Upper lobe of left lung (tissue), 6 donors: ENCODE measurements at regions not wholly inside any gene's neighbourhood (a gene's known extent, or its start where the extent isn't known, plus 50 kb on each side); places are given as distances from the start of the nearest gene placed in this dataset.

ENCODE experiments used
- ATAC-seq, 2 donors: fragments of 200-7000 bp; cut with Tn5 transposase; one replicate each; pipeline ENCODE4 v1.9.1; 2022; ENCODE audit warnings: mild to moderate bottlenecking in 2 of 2, moderate library complexity in 2 of 2; ENCODE audit not compliant: low FRiP score in 2 of 2
- DNase-seq, 2 donors: peaks; one replicate each; pipeline ENCODE4 v3.0.0-alpha.2; 2019 to 2020
- H3K27ac ChIP-seq, 4 donors: fragments of 200-600 bp; sonication (generic); one replicate each; pipeline ENCODE4 v1.5.1; 2016 to 2019
- H3K27me3 ChIP-seq, 4 donors: fragments of 200-600 bp; sonication (generic); one replicate each; pipeline ENCODE4 v1.5.1; 2017 to 2019
- H3K36me3 ChIP-seq, 4 donors: fragments of 200-600 bp; sonication (generic); one replicate each; pipeline ENCODE4 v1.5.1; 2016 to 2019
- H3K4me1 ChIP-seq, 4 donors: fragments of 200-600 bp; sonication (generic); one replicate each; pipeline ENCODE4 v1.5.1; 2018 to 2019
- H3K4me3 ChIP-seq, 4 donors: fragments of 200-600 bp; sonication (generic); one replicate each; pipeline ENCODE4 v1.5.1; 2017 to 2019; ENCODE audit warnings: mild to moderate bottlenecking in 2 of 4, moderate library complexity in 1 of 4
- H3K9me3 ChIP-seq, 4 donors: fragments of 200-600 bp; sonication (generic); one replicate each; pipeline ENCODE4 v1.5.1; 2018 to 2019
- EP300 ChIP-seq, 4 donors: sonication (generic); formaldehyde crosslinking; IDR thresholded peaks; one replicate each; pipeline ENCODE4 v1.5.1; 2017; ENCODE audit warnings: antibody characterized with exemption in 4 of 4, control low read depth in 2 of 4
- POLR2A ChIP-seq, 4 donors: fragments of 450-650 bp; IDR thresholded peaks; one replicate each; pipeline ENCODE4 v1.5.1; 2016 to 2017; ENCODE audit warnings: antibody characterized with exemption in 4 of 4, mild to moderate bottlenecking in 2 of 4
- POLR2AphosphoS5 ChIP-seq, 2 donors: sonication (generic); formaldehyde crosslinking; IDR thresholded peaks; one replicate each; pipeline ENCODE4 v1.5.1; 2017; ENCODE audit warnings: antibody characterized with exemption in 2 of 2
- WGBS, 2 donors: methylation state at CpG; one replicate each; pipeline ENCODE4 v1.1.5; 2017 to 2018; 5-methylcytosine and 5-hydroxymethylcytosine counted together
- TF ChIP-seq, protein P1 (sequence below), 6 experiments: fragments of 450-650 bp in 4 of 6; fragments of 200-600 bp in 2 of 6; sonication (generic) in 2 of 6; IDR thresholded peaks; one replicate each; pipeline ENCODE4 v1.5.1; 2016 to 2019; ENCODE audit warnings: antibody characterized with exemption in 6 of 6
- donor health status: DM: no; HTN: no; CAD: no; lungs with moderate emphysema.
- donor health status: DM: no; HTN: yes; CAD: no; lungs with severe emphysema.

DNA sequence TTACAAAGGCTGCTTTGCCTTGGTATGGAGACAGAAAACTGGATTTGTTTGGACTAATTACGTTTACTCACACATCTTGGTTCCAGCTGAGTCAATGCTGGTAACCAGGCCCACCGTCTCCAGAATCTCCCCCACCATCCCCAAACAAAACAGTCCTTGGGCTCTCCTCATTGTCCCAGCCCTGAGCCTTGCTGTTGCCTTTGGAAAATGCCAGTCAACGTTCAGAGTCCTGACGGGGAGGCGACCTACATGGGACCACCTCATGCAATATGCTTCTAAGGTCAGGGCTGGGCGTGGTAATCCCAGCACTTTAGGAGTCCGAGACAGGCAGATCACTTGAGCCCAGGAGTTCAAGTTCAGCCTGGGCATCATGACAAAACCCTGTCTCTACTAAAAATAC, 85.2 kb upstream of the IQSEC1 start:
- H3K27me3 ChIP-seq = no peaks in the 10 kb centered on the region
- H3K27ac ChIP-seq = no peak overlapping the region
- H3K4me3 ChIP-seq = no peak overlapping the region
- peaks cover 5 to 18% (median 8%) of the 10 kb centered on the region in 4 donors for H3K9me3 ChIP-seq
- no peaks in the 10 kb centered on the region for H3K36me3 ChIP-seq
- WGBS, 2 donors = 71 to 72% methylated on average over 5 to 7 of the region's 7 CpGs
- H3K4me1 ChIP-seq = no peaks in the 10 kb centered on the region
- DNase-seq (no peak), ATAC-seq (no peak)
- TF ChIP-seq EP300 (IDR thresholded peaks at IDR 0.05) (no peak), POLR2A (IDR thresholded peaks at IDR 0.05) (no peak), POLR2AphosphoS5 (IDR thresholded peaks at IDR 0.05) (no peak)
- TF ChIP-seq, protein P1, sequence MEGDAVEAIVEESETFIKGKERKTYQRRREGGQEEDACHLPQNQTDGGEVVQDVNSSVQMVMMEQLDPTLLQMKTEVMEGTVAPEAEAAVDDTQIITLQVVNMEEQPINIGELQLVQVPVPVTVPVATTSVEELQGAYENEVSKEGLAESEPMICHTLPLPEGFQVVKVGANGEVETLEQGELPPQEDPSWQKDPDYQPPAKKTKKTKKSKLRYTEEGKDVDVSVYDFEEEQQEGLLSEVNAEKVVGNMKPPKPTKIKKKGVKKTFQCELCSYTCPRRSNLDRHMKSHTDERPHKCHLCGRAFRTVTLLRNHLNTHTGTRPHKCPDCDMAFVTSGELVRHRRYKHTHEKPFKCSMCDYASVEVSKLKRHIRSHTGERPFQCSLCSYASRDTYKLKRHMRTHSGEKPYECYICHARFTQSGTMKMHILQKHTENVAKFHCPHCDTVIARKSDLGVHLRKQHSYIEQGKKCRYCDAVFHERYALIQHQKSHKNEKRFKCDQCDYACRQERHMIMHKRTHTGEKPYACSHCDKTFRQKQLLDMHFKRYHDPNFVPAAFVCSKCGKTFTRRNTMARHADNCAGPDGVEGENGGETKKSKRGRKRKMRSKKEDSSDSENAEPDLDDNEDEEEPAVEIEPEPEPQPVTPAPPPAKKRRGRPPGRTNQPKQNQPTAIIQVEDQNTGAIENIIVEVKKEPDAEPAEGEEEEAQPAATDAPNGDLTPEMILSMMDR (IDR thresholded peaks at IDR 0.05) = no peak

DNA sequence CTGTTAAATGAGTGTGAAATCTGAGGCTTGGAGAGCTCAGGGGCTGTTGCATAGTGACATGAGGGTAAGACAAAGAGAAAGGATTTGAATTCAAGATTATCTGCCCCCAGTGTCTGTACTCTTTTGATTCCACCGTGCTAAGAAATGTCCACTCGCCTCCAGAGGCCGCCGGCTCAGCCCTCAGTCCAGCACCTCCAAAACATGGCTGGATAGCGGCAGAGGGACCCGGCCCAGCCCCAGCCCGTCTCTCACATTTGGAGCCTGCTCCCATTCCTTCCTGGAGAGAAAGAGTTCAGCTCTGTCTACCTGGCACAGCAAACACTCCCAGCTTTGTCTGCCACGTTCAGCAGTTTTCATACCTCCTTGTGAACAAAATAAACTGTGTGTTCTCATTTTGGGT, 84.8 kb upstream of the IQSEC1 start:
- 71 to 82% methylated on average over 8 of the region's 8 CpGs for WGBS, 2 donors
- H3K27me3 ChIP-seq = no peaks in the 10 kb centered on the region
- H3K9me3 ChIP-seq = peaks cover 5 to 18% (median 8%) of the 10 kb centered on the region in 4 donors
- TF ChIP-seq POLR2A (IDR thresholded peaks at IDR 0.05) = no peak
- no peak for TF ChIP-seq EP300 (IDR thresholded peaks at IDR 0.05)
- TF ChIP-seq, protein P1 (IDR thresholded peaks at IDR 0.05) = no peak
- ATAC-seq (no peak), DNase-seq (no peak)
- no peaks in the 10 kb centered on the region for H3K36me3 ChIP-seq
- H3K4me3 ChIP-seq = no peak overlapping the region
- H3K27ac ChIP-seq = no peak overlapping the region
- H3K4me1 ChIP-seq = no peaks in the 10 kb centered on the region

DNA sequence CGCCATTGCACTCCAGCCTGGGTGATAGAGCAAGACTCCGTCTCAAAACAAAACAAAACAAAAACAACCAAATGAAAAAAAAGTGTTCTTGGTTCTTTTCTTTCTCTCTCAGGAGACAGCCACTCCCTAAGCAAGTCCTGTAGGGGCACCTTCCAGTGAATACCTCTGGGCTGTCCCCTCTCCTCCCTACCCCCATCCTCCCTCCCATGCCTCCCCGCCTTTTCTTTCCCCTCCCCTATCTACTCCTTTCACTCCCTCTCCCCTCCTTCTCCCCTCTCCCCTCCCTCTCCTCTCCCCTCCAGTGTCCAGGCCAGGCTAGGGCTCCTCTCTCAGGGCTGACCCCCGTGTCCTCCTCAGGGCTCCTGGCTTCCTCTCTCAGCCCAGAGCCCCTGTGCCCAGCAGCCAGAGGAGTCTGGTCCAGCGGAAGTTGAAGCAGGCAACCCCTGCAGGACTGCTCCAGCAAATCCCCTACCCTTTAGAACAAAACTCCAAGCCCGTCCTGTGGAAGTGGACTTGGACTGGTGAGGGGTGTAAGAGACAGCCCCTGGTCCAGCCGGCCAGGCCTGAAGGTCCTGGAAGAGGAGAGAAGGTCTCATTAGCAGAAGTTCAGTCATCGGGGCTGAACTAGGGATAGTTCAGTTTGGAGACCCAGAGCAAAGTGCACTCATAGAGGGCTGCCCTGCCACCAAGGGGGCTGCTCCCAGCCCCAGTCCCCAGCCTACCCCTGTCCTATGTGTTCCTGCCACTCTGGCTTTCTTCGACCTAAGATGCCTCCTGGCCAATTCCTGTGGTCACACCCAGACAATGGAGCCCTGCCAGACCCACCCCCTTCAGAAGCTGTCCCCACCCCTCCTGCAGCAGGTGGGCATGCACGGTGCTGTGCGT, 79.8 kb upstream of the IQSEC1 start:
- no peak for ATAC-seq
- DNase-seq = no peak
- TF ChIP-seq POLR2AphosphoS5 (IDR thresholded peaks at IDR 0.05) (no peak), POLR2A (IDR thresholded peaks at IDR 0.05) (no peak), EP300 (IDR thresholded peaks at IDR 0.05) (no peak)
- TF ChIP-seq, protein P1 (IDR thresholded peaks at IDR 0.05) = no peak
- peaks cover 5 to 18% (median 8%) of the 10 kb centered on the region in 4 donors for H3K9me3 ChIP-seq
- no peak overlapping the region for H3K27ac ChIP-seq
- no peaks in the 10 kb centered on the region for H3K36me3 ChIP-seq
- H3K4me1 ChIP-seq = peaks cover 0 to 6% (median 0%) of the 10 kb centered on the region in 4 donors
- 67 to 73% methylated on average over 11 of the region's 11 CpGs for WGBS, 2 donors
- no peaks in the 10 kb centered on the region for H3K27me3 ChIP-seq
- H3K4me3 ChIP-seq = no peak overlapping the region

DNA sequence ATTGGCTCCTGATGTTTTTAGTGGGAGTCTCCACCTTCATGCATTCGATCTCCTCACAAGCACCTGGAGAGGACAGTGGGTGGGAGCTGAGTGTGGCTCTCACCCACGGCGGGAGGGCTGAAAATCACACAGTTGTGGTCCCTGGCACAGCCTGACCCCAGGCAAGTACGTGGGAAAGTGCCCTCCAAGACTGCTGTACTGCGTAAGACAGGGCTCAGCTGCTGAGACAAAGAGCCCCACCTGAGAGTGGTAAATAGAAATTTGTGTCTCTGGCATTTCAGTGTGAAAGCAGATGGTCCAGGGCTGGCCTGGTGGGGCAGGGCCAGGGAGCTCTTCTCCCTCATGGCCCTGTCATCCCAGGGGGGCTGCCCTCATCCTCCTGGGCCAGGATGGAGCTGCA, 77.4 kb upstream of the IQSEC1 start:
- H3K4me3 ChIP-seq = no peak overlapping the region
- H3K36me3 ChIP-seq = no peaks in the 10 kb centered on the region
- peaks cover 0 to 6% (median 0%) of the 10 kb centered on the region in 4 donors for H3K4me1 ChIP-seq
- WGBS, 2 donors = 81 to 85% methylated on average over 5 of the region's 5 CpGs
- no peak for ATAC-seq
- no peaks in the 10 kb centered on the region for H3K27me3 ChIP-seq
- TF ChIP-seq, protein P1 (IDR thresholded peaks at IDR 0.05) = no peak
- no peak for TF ChIP-seq POLR2AphosphoS5 (IDR thresholded peaks at IDR 0.05)
- no peak for TF ChIP-seq POLR2A (IDR thresholded peaks at IDR 0.05)
- no peak for TF ChIP-seq EP300 (IDR thresholded peaks at IDR 0.05)
- peaks cover 4 to 7% (median 5%) of the 10 kb centered on the region in 4 donors for H3K9me3 ChIP-seq
- no peak overlapping the region for H3K27ac ChIP-seq
- DNase-seq = no peak
